NCI-H2196 treated with DMSO at 0.1 percent for 48 hours (cell line): ENCODE measurements at regions not wholly inside any gene's neighbourhood (a gene's known extent, or its start where the extent isn't known, plus 50 kb on each side); places are given as distances from the start of the nearest gene placed in this dataset.
A peak's percentile ranks its signal among the peaks of the same experiment; 100 is the strongest.

Experiments
- DNase-seq: peaks from one replicate; lab custom pipeline; 2025; ENCODE audit not compliant: unreplicated experiment; lab: John Stamatoyannopoulos, UW

GRCh38 chr5:2505217-2505616 lies 246.3 kb downstream of the IRX2 start:
- DNase-seq: no peak

GRCh38 chr5:2502970-2503594 lies 248.4 kb downstream of the IRX2 start:
- no peak for DNase-seq

GRCh38 chr5:2499917-2500316 lies 251.6 kb downstream of the IRX2 start:
- DNase-seq: no peak

GRCh38 chr5:2496891-2497290 lies 254.6 kb downstream of the IRX2 start:
- no peak for DNase-seq

GRCh38 chr5:2496126-2496525 lies 255.4 kb downstream of the IRX2 start:
- no peak for DNase-seq

- DNase-seq: no peak
Measured at GRCh38 chr5:2493356-2493755, 258.1 kb downstream of the IRX2 start.

GRCh38 chr5:2492476-2492875 lies 259.0 kb downstream of the IRX2 start:
- no peak for DNase-seq

GRCh38 chr5:2491846-2492245 lies 259.6 kb downstream of the IRX2 start:
- DNase-seq: no peak

GRCh38 chr5:2489306-2489705 lies 262.2 kb downstream of the IRX2 start:
- DNase-seq: no peak

GRCh38 chr5:2488593-2488992 lies 262.9 kb downstream of the IRX2 start:
- DNase-seq: no peak

GRCh38 chr5:2487152-2487763 lies 264.2 kb downstream of the IRX2 start:
- DNase-seq: no peak

GRCh38 chr5:2486373-2486772 lies 265.1 kb downstream of the IRX2 start:
- no peak for DNase-seq

- DNase-seq: no peak
Measured at GRCh38 chr5:2482778-2483177, 268.7 kb downstream of the IRX2 start.

GRCh38 chr5:2480871-2481270 lies 270.6 kb downstream of the IRX2 start:
- DNase-seq: no peak

- no peak for DNase-seq
Measured at GRCh38 chr5:2475902-2476301, 275.6 kb downstream of the IRX2 start.

- DNase-seq: no peak
Measured at GRCh38 chr5:2472670-2473069, 278.8 kb downstream of the IRX2 start.

- no peak for DNase-seq
Measured at GRCh38 chr5:2471152-2471879, 280.2 kb downstream of the IRX2 start.

GRCh38 chr5:2466966-2467365 lies 284.5 kb downstream of the IRX2 start:
- DNase-seq: no peak

GRCh38 chr5:2465383-2465782 lies 286.1 kb downstream of the IRX2 start:
- peak; percentile 3 for DNase-seq

- DNase-seq: no peak
Measured at GRCh38 chr5:2464141-2464540, 287.3 kb downstream of the IRX2 start.

GRCh38 chr5:2461701-2462691 lies 289.5 kb downstream of the IRX2 start:
- DNase-seq: no peak
